ENCODE measurements at regions not wholly inside any gene's neighbourhood (a gene's known extent, or its start where the extent isn't known, plus 50 kb on each side); places are given as distances from the start of the nearest gene placed in this dataset.
"Not testable (repeated sequence)": the region's sequence is repeated elsewhere in the genome, so short reads cannot be mapped to it uniquely, and the experiment has no call there.

DNA sequence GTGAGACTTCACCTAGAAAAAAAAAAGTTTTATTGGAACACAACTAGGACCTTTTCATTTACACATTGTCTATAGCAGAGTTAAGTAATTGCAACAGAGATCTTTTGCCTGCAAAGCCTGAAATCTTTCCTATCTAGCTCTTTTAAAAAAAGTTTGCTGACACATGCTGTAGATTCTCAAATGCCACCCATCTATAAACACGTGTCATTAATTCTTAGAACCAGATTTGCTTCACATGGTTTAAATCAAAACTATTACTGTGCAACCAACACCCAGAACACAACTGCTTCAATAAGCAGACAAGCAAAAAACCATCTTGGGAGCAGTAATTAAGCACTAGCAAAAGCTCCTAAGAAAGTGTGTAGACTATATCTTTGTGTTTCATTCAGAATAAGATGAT, 55.0 kb downstream of the OXSM start:
- no peak for FAIRE-seq

DNA sequence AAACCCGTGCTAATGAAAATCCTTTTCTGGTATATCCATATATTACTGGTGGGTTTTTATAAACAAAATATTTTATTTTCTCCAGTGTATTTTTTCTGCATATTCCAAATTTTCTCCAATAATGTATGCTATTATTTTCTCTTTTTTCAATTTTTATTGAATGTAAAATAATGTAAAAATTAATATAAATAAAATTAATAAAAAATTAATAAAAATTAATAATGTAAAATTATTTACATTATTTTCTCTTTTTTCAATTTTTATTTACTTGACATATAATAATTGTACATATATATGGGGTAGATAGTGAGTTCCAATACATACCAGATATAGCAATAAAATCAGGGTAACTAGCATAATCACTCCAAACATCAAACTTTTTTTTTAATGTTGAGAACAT, 56.4 kb downstream of the OXSM start:
- peak; percentile 94 for FAIRE-seq

GRCh38 chr3:25849091-25849490, 59.2 kb downstream of the OXSM start:
- no peak for FAIRE-seq

DNA sequence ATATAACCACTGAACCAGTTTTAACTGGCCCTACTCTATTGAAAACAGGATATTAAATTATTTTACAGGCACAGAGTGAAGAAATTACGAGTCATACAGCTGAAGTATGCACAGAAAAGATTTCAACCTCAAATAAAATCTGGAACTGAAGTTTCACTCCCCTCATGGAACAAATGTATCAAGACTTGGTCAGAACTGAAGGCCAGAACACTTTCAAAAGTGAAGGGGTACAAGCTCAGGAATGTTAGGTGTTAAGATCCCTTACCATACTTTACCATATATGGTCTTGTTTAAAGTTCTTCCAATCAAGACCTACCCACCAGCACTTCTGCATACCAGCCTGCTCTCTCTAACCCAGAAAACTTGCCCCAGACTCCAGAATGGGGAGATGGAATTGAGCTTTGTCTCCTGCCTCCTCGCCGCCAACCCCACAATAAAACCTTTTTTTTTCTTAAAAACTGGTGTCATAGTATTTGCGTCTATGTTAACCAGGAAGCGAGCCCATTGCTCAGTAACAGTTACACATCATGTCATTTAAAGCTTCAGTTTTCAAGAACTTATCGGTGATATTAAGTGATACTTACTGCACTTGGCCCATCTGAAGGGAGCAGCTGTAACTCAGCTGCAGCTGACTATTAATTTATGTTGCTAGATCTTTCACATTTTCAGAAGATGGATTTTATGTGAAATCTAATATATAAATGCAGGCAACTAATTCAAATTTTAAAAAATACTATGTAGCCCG, 59.9 kb downstream of the OXSM start:
- no peak for FAIRE-seq

- FAIRE-seq = not testable (repeated sequence)
Observed at GRCh38 chr3:25851693-25852259, 61.9 kb downstream of the OXSM start.

GRCh38 chr3:25854214-25854613, 64.3 kb downstream of the OXSM start:
- no peak for FAIRE-seq

- FAIRE-seq = no peak
Observed at GRCh38 chr3:25854635-25855034, 64.7 kb downstream of the OXSM start.

DNA sequence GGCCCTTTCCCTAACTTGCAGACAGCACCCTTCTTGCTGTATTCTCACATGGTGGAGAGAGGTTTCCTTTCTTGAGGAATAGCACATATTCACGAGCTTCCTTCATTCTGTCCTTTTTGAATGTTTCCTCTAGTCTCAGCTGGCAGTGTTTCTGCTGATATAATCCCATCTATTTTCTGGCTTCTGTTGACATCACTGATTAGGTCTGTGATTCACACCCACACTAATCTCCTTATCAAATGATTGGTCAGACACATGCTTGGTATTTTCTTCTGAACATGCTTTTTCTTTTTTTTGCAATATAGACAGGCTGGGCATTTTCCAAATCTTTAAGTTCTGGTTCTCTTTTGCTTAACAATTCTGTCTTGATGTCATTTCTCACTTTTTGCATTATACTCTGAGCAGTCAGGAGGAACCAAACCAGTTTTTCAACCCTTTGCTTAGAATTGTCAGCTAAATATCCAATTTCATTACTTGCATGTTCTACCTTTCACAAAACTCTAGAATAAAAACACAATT, 65.4 kb downstream of the OXSM start:
- no peak for FAIRE-seq

DNA sequence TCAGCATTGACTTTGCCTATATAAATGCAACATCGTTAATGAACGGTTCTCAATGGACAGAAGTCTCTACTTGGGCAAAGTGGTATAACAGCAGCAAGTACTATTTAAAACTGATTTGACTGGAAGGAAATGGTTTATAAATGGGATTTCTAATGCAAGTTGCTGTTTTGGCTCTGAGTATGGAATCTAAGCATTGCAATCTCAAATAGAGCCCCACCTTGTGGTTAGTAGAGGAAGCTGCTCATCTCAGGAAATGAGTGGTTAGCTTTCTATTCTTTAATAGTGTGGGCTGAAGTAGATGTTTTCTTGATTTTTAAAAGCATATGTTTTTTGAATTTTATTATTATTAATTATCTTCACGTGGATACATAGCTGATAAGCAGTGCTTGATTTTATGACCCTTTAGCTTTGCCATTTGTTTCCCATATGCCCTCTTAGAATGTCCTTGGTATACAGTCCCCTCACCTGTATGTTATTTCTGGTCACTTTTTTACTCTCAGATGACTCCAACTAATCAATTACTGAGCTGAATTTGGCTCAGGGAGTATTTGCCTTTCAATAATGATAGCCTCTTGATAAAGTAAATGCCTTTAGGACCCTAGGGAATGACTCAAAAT, 67.1 kb downstream of the OXSM start:
- FAIRE-seq = peak; percentile 94

GRCh38 chr3:25861566-25861965, 71.7 kb downstream of the OXSM start:
- no peak for FAIRE-seq

DNA sequence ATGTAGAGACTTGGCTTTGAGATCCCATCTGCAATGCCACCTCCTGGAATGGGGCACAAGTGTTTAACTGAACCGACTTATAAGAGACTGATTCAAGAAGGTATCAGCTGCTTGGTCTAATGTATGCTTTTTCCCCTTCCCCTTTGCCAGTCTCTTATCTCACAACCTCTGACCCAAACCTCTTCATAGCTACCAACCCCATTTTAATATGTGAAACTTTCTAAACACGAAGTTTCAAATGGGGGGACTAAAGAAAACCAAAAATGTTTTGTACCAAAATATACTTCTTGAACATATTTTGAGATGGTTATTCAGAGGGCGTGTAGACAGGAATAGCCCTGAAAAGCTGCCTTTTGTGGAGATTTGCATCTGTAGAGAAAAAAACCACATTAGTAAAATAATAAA, 73.1 kb downstream of the OXSM start:
- no peak for FAIRE-seq

- no peak for FAIRE-seq
Observed at GRCh38 chr3:25863416-25863959, 73.6 kb downstream of the OXSM start.

GRCh38 chr3:25870452-25870851, 80.6 kb downstream of the OXSM start:
- FAIRE-seq = no peak

- no peak for FAIRE-seq
Observed at GRCh38 chr3:25872200-25872877, 82.4 kb downstream of the OXSM start.

DNA sequence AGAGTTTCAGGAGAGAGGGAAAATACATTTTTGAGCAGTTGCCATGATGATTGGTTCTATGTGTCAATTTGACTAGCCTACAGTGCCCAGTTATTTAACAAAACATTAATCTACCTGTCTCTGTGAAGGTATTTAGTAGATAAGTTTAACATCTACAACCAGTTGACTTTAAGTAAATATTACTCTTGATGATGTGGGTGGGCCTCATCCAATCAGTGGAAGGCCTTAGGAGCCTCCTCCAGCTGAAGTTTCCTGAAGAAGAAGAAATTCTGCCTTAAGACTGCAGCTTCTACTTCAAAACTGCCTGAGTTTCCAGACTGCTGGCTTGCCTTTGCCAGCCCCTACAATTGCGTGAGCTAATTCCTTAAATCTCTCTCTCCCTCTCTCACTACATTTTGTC, 93.6 kb downstream of the OXSM start:
- FAIRE-seq = no peak

DNA sequence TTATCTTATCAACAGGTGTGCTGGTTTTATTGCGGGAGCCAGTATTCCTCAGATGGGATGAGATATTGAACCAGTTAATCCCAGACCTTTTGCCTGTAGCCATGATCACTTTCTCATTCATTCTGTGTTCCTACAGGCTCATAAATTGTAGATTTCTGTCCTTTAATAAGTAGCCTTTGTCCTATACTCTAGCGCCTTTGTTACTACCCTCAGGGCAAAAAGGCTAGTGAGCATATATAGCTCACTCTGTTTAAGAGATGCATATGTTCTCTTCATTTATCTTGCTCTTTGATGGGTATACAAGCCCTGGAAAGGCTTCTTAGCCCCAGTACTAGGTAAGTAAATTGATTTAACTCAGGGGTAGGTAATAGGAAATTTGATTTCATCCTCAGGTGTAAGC, 95.1 kb downstream of the OXSM start:
- no peak for FAIRE-seq

- no peak for FAIRE-seq
Observed at GRCh38 chr3:25885544-25885943, 95.7 kb downstream of the OXSM start.

DNA sequence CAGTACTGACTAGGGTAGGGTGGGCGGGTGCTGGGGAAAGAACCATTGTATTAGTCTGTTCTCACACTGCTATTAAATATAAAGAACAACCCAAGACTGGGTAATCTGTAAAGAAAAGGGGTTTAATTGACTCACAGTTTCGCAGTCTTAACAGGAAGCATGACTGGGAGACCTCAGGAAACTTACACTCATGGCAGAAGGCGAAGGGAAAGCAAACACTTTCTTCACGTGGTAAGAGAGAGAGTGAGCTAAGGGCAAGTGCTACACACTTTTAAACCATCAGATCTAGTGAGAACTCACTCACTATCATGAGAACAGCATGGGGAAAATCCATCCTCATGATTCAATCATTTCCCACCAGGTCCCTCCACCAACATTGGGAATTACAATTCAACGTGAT, 98.0 kb downstream of the OXSM start:
- FAIRE-seq = no peak

DNA sequence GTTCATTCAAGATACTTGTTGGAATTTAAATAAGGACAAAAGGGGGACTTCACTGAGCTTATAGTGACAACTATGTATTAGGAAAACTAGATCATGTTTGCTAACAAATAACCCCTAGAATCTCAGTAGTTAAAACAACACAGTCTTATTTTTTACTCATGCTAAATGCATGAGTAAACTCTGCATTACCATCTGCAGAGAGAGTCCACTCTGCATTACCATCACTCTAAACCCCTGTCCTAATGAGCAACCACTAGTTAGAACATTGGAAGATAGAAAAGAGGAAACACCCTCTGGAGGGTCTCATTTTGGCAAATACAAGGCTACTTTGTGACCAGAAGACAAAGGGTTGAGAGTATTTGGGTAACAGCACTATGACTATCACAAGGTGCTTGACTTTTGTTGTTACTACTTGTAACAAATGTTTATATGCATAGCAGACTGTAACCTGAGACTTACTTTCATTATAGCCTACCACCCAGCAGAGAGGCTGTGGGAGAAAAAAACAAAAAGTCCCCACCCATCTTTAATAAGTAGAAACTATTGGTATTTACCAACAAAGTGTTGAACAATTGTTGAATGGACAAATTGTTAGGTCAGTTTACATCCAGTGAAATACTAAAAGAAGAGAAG, 99.1 kb downstream of the OXSM start:
- no peak for FAIRE-seq

GRCh38 chr3:25889525-25889917, 99.6 kb downstream of the OXSM start:
- no peak for FAIRE-seq

- FAIRE-seq = no peak
Observed at GRCh38 chr3:25894101-25894500, 104.2 kb downstream of the OXSM start.

- no peak for FAIRE-seq
Observed at GRCh38 chr3:25895031-25895430, 105.1 kb downstream of the OXSM start.

DNA sequence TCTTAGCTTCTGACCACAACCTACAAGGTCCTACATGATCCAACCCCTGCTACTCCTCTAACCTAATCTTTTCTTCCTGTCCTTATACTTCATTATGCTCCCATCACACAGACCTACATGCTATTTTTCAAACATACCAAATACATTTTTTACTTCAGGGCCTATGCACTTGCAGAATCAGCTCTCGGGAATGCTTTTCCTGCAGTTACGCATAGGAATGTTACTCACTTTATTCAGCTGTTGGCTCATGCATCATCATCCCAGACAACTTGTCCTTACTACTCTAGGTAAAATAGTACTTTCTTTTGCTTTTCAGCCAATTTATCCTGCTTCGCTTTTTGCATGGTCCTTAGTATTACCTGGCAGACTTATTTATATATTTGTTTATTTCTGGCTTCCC, 105.6 kb downstream of the OXSM start:
- FAIRE-seq = no peak

Measured in A204.1 (cell line).